Fibroblast of lung (primary cell): ENCODE measurements at regions not wholly inside any gene's neighbourhood (a gene's known extent, or its start where the extent isn't known, plus 50 kb on each side); places are given as distances from the start of the nearest gene placed in this dataset.
A peak's percentile ranks its signal among the peaks of the same experiment; 100 is the strongest.

Source experiments
- DNase-seq, 2 donors: peaks; one replicate each; pipeline versions ENCODE4 v3.0.0 to v3.0.0-alpha.2; 2010; ENCODE audit warnings: low read depth in 2 of 2
- H2AFZ ChIP-seq: 2 replicates; pipeline ENCODE4 v1.5.1; 2012; ENCODE audit warnings: low read length, control low read depth, inconsistent platforms
- H3K27ac ChIP-seq: 2 replicates; pipeline ENCODE4 v1.5.1; 2011; ENCODE audit warnings: low read length, control low read depth; ENCODE audit not compliant: insufficient read depth
- H3K27me3 ChIP-seq: 2 replicates; pipeline ENCODE4 v1.5.1; 2011; ENCODE audit warnings: mild to moderate bottlenecking, low read length; ENCODE audit not compliant: control insufficient read depth, insufficient read depth
- H3K36me3 ChIP-seq: 2 replicates; pipeline ENCODE4 v1.5.1; 2011; ENCODE audit warnings: low read length; ENCODE audit not compliant: control insufficient read depth, insufficient read depth
- H3K4me1 ChIP-seq: 2 replicates; pipeline ENCODE4 v1.5.1; 2011; ENCODE audit warnings: low read length; ENCODE audit not compliant: control insufficient read depth, insufficient read depth; ENCODE audit errors: extremely low read depth
- H3K4me2 ChIP-seq: 2 replicates; pipeline ENCODE4 v1.5.1; 2011; ENCODE audit warnings: low read length, control low read depth; ENCODE audit not compliant: insufficient read depth; ENCODE audit errors: extremely low read depth
- H3K4me3 ChIP-seq, 4 experiments: fragments of 200-600 bp in 1 of 4; sonication (generic) in 1 of 4; replicated peaks in 1 of 4; 2 replicates each; pipeline ENCODE4 v1.5.1; 2011 to 2016; ENCODE audit warnings: low read length in 4 of 4, low read depth in 3 of 4, mild to moderate bottlenecking in 3 of 4, control low read depth in 2 of 4, inconsistent platforms in 1 of 4, mixed read lengths in 1 of 4; ENCODE audit not compliant: insufficient read depth in 1 of 4; ENCODE audit errors: control extremely low read depth in 1 of 4
- H3K79me2 ChIP-seq: 2 replicates; pipeline ENCODE4 v1.5.1; 2012; ENCODE audit warnings: mild to moderate bottlenecking, low read length, inconsistent platforms; ENCODE audit not compliant: control insufficient read depth, insufficient read depth
- H3K9ac ChIP-seq: 2 replicates; pipeline ENCODE4 v1.5.1; 2011; ENCODE audit warnings: mild to moderate bottlenecking, low read length, control low read depth; ENCODE audit not compliant: insufficient read depth
- H3K9me3 ChIP-seq: 2 replicates; pipeline ENCODE4 v1.5.1; 2012; ENCODE audit warnings: low read depth, low read length; ENCODE audit not compliant: control insufficient read depth, insufficient read depth
- H4K20me1 ChIP-seq: 2 replicates; pipeline ENCODE4 v1.5.1; 2011; ENCODE audit warnings: low read length; ENCODE audit not compliant: control insufficient read depth, insufficient read depth; ENCODE audit errors: extremely low read depth
- EZH2 ChIP-seq: IDR thresholded peaks from 2 replicates; pipeline ENCODE4 v1.5.1; 2012; ENCODE audit warnings: low read length, control low read depth, mild to moderate bottlenecking; ENCODE audit errors: missing control alignments
- TF ChIP-seq, protein P1 (sequence below), 2 donors: IDR thresholded peaks in 1 of 2; conservative IDR thresholded peaks in 1 of 2; 1 replicate in 1 of 2; 2 replicates in 1 of 2; pipeline ENCODE4 v1.5.1; 2011 to 2012; ENCODE audit warnings: low read length in 2 of 2, control low read depth in 1 of 2, inconsistent platforms in 1 of 2, low read depth in 1 of 2, mild to moderate bottlenecking in 1 of 2

GRCh38 chr1:229845410-229846138, 219.5 kb downstream of the URB2 start:
- Histone ChIP-seq H3K4me3 (no peak overlapping the region), H3K27ac (no peak overlapping the region), H2AFZ (no peak overlapping the region), H3K9ac (no peak overlapping the region), H3K27me3 (no peaks in the 10 kb centered on the region), H3K9me3 (no peaks in the 10 kb centered on the region), H3K79me2 (no peaks in the 10 kb centered on the region), H3K4me2 (no peak overlapping the region), H4K20me1 (no peaks in the 10 kb centered on the region), H3K36me3 (no peaks in the 10 kb centered on the region), H3K4me1 (no peaks in the 10 kb centered on the region)
- no peak for DNase-seq
- TF ChIP-seq, protein P1, sequence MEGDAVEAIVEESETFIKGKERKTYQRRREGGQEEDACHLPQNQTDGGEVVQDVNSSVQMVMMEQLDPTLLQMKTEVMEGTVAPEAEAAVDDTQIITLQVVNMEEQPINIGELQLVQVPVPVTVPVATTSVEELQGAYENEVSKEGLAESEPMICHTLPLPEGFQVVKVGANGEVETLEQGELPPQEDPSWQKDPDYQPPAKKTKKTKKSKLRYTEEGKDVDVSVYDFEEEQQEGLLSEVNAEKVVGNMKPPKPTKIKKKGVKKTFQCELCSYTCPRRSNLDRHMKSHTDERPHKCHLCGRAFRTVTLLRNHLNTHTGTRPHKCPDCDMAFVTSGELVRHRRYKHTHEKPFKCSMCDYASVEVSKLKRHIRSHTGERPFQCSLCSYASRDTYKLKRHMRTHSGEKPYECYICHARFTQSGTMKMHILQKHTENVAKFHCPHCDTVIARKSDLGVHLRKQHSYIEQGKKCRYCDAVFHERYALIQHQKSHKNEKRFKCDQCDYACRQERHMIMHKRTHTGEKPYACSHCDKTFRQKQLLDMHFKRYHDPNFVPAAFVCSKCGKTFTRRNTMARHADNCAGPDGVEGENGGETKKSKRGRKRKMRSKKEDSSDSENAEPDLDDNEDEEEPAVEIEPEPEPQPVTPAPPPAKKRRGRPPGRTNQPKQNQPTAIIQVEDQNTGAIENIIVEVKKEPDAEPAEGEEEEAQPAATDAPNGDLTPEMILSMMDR (conservative IDR thresholded peaks at IDR 0.05 in 1 of 2, IDR thresholded peaks at IDR 0.05 in 1 of 2; ENCODE audit: low read depth in 1 of 2, low read length in 2 of 2), result no peak
- no peak for TF ChIP-seq EZH2

DNA sequence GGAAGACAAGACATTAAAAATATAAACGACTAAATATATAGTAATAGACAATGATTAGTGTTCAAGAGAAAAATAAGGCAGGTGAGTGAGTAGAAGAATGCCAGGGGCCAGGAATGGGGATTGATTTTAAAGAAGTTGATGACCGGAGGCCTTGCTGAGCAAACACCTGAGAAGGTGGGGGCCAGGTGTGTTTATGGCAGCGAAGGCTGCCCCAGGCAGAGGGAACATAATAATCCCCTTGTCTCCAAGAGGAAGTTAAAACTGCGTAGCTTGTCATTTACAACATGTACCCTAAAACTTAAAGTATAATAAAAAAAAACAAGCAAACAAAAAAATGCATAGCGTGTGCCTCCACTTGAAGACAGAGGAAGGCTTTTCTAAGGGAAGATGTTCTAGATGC, 220.3 kb downstream of the URB2 start:
- Histone ChIP-seq H4K20me1 (no peaks in the 10 kb centered on the region), H3K27ac (no peak overlapping the region), H3K4me1 (no peaks in the 10 kb centered on the region), H3K9ac (no peak overlapping the region), H3K36me3 (no peaks in the 10 kb centered on the region), H3K4me2 (no peak overlapping the region), H3K4me3 (no peak overlapping the region), H3K9me3 (no peaks in the 10 kb centered on the region), H3K79me2 (no peaks in the 10 kb centered on the region), H2AFZ (no peak overlapping the region), H3K27me3 (no peaks in the 10 kb centered on the region)
- DNase-seq, result no peak
- TF ChIP-seq EZH2, result no peak
- TF ChIP-seq, protein P1 (conservative IDR thresholded peaks at IDR 0.05 in 1 of 2, IDR thresholded peaks at IDR 0.05 in 1 of 2; ENCODE audit: low read depth in 1 of 2, low read length in 2 of 2), result no peak

DNA sequence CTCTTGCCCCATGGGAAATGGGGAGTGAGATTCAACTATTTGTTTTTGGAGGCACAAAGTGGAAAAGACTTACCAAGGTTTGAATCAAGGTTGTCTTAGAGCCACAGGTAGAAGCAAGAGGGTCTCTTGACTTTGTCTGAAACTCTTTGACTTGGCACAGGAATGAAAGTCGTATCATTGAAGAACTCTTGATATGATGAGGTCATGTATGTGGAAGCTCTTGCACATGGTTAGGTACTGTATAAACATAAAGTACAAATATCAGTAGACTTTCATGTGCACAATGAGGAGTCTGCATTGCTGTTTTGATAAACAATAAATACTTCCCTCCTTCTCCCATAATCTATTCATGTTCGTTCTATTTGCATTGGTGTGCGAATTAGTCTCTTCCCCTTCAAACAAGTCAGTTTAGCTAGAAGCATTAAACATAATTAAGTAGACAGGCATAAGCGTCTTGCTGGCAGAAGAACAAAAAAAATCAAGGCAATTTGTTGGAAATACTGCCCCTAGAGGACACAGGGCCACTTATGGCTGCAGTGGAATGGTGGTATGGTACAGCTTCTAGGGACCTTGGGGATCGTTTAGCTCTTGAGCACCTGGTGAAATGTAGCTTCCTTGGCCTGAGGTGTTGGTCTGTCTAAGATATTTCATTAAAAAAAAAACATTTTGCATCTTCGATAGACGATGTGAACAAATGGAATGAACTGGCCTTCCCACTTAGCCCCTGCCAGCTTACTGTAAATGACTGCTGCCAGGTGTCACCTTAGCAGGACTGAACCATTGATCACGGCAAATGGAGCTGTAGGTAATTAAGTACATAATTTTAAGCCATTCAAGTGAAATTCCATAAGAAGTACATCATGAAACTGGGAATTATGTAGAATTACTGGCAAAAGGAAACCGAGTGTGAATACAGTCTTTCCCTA, 218.0 kb upstream of the GALNT2 start:
- Histone ChIP-seq H3K4me3 (no peak overlapping the region), H3K4me1 (no peaks in the 10 kb centered on the region), H3K36me3 (no peaks in the 10 kb centered on the region), H4K20me1 (no peaks in the 10 kb centered on the region), H3K9ac (no peak overlapping the region), H3K4me2 (no peak overlapping the region), H3K27me3 (no peaks in the 10 kb centered on the region), H3K27ac (no peak overlapping the region), H3K79me2 (no peaks in the 10 kb centered on the region), H3K9me3 (no peaks in the 10 kb centered on the region), H2AFZ (no peak overlapping the region)
- DNase-seq, result peak; percentile 7 to 11
- TF ChIP-seq, protein P1 (conservative IDR thresholded peaks at IDR 0.05 in 1 of 2, IDR thresholded peaks at IDR 0.05 in 1 of 2; ENCODE audit: low read depth in 1 of 2, low read length in 2 of 2), result peak; percentile 31 to 35
- no peak for TF ChIP-seq EZH2
